HG03280 (cell line): ENCODE measurements at regions not wholly inside any gene's neighbourhood (a gene's known extent, or its start where the extent isn't known, plus 50 kb on each side); places are given as distances from the start of the nearest gene placed in this dataset.
"Not testable (repeated sequence)": the region's sequence is repeated elsewhere in the genome, so short reads cannot be mapped to it uniquely, and the experiment has no call there.

Experiments
- ATAC-seq: cut with Tn5 transposase; IDR thresholded peaks from one replicate; pipeline ENCODE4 v1.9.1; 2021; ENCODE audit warnings: mild to moderate bottlenecking, moderate library complexity; ENCODE audit not compliant: unreplicated experiment

DNA sequence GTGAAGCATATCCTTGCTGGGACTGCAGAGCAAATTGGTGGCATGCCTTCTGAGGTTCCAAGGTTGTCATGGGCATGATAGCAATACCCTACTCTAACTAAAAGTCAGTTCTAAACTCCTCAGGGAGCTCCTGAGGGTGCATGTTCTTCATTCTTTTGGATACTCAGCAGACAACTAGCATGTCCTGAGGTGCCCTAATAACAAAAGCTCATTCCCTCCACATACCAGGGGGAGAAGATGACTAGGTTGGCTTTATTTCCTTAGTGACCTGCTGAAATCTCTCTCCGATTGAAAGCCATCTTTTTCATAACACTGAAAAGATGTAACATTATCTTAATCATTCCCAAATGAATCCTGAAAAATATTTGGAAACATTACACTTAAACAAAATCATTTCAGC is 188.7 kb upstream of the IGF1 start:
- ATAC-seq: no peak

DNA sequence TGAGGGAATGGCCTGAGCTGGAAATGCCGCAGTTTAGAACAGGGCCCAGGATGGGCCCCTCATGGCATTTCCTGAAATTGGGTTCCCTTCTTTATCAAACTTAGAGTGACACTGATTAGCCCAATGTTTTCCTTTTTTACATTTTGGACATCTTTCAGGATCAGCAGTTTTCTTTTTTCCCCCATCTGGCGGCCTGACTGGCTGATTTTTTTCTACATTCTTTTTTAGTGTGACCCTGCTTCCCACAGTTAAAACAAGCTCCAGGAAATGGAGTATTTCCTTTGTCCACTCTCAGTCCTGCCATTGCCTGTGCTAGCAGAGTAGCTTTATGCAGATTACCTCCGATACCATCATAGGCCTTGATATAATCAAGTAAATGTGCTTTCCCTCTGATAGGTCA is 185.8 kb upstream of the IGF1 start:
- not testable (repeated sequence) for ATAC-seq

DNA sequence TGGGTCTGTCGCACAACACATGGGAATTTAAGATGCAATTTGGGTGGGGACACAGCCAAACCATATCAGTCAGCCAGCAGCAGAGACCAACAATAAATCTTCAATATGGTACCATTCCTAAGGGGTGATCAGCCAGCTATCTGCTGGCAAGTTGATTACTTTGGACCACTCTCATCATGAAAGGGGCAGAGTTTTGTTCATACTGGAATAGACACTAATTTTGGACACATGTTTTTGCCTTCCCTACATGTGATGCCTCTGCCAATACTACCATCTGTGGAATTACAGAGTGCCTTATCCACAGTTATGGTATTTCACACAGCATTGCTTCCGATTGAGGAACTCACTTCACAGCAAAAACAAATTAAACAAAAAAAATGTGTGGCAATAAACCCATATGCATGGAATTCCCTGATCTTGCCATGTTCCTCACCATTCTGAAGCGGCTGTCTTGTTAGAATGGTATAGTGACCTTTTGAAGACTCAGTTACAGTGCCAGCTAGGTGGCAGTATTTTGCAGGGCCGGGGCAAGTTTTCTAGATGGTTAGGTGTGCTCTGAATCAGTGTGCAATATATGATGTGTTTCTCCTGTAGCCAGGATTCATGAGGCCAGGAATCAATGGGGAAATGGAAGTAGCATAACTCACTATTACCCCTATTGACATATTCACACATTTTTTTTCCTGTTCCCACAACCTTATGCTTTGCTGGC is 179.0 kb upstream of the IGF1 start:
- ATAC-seq: no peak

DNA sequence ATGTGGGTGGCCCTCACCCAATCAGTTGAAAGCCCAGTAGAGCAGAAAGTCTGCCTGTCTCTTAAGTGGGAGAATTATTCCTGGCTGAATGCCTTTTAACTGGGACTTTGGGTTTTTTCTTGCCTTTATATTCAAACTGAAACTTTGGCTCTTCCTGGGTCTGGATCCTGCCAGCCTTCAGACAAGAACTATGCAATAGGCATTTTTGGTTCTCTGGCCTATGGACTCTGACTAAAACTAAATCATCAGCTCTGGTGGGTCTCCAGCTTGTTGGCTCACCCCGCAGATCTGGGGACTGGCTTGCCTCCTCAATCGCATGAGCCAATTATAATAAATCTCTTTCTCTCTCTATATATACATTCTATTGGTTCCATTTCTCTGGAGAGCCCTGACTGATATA is 173.0 kb upstream of the IGF1 start:
- no peak for ATAC-seq

DNA sequence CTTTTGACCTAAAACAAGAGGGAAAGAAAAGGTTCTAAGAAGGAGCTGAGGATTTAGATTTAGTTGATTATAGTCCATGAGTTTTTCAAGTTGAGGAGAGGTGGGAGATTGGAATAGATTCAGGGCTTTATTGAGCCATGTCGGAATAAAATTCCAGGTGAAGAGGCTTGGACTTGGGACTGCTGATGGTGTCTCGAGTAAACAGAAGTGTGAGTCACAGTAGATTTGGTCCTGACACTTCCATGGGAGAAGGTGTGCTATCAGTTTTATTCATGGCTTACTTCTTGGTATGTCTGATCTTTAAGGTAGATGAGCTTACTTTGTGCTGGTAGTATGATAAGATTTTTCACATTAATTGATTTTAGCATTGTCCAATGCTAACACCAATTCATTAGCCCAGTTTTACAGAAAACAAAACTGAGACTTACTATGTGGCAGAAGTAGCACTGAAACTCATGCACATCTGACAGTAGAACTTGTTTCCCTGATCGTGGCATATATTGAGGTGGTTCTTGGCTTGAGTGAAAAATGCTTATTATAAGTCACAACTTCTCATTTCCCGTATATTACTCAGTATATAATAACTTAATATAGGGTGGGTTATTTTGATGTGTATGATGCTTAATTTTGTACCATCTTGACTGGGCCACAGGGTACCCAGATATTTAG is 172.4 kb upstream of the IGF1 start:
- peak; percentile 83 for ATAC-seq

DNA sequence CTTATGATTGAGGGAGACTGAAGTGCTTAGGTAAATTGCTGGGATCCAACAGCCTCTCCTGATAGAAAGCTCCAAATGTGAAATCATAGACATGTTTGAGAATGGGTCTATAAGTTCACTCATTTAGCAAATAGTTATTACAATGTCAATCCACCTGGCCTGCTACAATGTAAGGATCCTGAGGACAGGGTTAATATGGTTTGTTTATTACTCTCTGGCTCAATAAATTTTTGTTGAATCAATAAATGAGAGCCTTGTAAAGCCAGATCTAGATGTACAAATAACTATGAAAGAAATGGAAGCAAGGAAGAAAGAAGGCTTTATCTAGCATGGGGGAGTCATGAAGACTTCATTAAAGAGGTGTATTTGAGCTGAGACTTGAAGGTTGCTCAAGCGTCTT is 165.6 kb upstream of the IGF1 start:
- no peak for ATAC-seq

DNA sequence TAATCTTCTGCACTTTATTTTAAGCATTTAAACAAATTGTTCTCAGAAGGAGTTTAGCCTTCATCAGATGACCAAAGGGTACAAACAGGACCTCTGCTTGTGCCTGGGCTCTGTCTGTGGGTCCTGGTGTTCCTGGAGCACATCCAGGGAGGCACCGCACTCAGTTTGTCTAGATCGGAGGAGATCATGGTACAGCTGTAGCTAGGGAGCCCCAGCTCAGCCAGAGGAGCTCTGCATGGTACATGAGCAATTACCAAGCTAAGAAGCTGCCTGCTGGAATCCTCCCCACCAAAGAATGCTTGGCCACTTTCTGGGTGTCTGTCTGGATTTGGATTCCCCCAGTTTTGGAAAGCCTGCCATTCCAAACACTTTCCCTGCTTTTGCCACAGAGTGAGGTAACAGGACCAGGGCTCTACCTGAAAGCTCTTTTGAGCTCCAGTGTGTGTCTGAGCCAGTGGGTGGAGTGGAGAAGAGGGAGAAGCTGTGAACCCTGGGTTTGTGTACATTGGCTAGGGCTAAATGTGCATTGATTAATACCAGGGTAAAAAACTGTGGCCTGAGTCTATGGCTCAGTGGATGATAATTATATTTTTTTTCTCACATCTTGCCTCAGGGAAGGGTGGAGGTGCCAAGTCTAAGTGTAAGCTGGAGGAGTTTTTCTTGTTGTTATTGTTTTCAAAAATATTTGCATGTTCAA is 163.7 kb upstream of the IGF1 start:
- no peak for ATAC-seq

DNA sequence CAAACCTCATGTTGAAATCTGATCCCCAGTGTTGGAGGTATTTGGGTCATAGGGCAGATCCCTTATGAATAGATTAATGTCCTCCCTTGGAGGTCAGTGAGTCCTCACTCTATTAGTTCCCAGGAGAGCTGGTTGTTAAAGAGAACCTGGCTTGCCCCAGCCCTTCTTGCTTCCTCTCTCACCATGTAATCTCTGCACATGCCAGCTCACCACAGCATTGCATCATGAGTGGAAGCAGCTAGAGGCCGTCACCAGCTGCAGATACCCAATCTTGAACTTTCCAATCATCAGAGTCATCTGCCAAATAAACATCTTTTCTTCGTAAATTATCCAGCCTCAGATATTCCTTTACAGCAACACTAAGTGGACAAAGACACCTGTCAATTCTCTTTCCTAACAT is 161.8 kb upstream of the IGF1 start:
- no peak for ATAC-seq

DNA sequence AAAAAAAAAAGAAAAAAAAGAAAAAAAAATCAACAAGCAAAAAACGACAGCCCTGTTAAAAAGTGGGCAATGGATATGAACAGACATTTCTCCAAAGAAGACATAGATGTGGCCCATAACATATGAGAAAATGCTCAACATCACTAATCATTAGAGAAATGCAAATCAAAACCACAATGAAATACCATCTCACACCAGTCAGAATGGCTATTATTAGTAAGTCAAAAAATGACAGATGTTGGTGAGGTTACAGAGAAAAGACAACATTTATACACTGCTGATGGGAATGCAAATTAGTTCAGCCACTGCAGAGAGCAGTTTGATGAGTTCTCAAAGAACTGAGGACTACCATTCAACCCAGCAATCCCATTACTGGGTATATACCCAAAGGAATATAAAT is 160.3 kb upstream of the IGF1 start:
- ATAC-seq: peak; percentile 70

DNA sequence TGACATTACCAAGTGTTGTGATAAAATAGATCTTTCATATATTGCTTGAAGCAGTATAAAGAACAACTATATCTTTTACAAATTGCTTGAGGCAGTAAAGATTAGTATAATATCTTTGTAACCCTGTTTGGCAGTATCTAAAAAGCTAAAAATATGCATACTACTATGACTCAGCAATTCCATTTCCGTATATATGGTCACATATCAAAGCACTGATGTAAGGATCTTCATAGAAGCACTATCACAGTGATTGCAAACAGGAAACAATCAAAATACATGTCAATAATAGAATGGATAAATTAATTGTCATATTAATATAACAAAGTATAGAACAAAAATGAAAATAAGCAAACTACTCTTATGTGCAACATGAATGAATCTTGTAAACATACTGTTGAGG is 158.4 kb upstream of the IGF1 start:
- ATAC-seq: no peak

DNA sequence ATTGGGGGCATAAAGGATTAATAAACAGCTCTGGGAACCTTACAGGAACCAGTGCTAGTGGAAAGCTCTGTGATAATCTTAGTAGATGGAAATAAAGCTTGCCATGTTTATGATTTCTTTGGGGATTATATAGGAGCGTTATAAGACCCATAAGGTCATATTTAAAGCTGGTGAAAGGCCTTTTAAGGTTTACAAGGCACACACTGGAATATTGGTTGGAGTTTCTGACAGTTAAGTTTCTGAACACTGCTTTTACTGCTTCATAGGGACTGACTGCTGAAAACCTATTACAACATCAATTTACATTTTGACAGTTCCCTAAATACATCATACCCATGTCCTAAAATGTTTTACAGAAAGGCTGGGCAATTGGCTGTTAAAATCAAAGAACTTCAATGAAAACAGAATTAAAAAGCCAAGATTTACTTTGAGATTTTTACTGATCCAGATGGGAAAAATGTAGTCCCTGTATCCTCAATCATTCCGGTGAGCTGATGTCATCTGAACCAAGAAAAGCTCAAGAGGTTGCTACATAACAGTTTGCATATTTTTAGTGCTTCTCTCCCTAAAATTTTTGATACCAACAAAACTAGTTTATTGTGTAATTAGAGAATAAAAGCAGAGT is 153.7 kb upstream of the IGF1 start:
- ATAC-seq: no peak

DNA sequence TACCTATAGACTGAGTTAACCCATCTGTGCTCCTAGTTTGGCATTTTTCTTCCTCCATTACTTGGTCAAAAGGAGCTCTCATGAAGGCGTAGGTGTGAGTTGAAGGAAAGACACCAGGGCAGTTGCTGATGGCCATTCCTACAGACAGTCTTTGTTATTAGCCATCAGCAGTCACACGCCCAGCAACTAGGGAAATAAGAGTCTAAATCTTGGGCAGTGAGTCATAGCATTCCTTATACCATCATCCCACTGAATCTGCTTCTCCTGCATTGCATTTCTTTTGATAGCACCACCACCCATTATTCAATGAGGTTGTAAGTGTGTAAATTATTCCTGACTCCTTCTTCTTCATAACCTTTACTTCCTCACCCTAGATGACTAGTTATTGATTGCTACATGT is 150.9 kb upstream of the IGF1 start:
- no peak for ATAC-seq

DNA sequence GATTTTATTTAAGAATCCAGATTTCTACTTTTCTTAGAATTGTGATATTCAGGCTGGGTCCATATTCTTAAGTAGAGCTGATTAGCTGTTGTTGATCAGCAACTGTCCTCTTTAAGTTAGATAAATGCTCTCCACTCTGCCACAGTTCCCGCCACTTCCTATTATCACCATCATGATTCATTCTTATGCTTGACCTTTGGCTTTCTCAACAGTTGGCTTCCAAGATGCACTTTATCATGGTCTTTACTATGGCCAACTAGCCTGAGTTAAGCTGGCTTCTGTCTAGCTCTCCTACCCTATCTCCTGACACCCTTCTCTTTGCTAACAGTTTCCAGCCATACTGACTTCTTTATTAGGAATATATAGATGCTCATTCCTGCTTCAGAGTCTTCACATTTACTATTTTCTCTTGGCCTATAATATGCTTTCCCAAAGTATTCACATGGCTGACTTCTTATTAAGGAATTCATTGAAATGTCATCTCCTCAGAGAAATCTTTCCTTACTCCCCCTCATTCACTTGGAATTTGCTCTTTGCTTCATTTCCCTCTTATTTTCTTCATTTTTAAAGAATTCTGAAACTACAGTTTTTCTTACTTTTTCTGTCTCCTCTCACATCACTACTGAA is 149.0 kb upstream of the IGF1 start:
- ATAC-seq: no peak

DNA sequence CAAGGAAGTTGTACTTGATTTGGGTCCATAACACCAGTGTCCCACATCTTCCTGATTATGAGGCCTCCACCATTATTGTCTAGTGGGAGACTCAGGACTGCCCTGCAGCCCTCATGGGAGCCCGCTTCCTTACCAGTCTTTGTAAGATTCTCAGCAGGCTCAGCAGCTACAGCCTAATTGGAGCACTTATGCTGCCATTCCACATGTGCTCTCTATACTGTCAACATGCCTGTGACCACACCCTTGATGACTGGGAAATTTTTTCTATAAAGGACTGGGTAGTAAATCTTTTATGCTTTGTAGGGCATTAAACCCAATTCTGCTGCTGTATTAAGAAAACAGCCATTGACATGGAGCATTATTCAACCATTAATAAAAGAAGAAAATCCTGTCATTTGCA is 145.5 kb upstream of the IGF1 start:
- no peak for ATAC-seq

DNA sequence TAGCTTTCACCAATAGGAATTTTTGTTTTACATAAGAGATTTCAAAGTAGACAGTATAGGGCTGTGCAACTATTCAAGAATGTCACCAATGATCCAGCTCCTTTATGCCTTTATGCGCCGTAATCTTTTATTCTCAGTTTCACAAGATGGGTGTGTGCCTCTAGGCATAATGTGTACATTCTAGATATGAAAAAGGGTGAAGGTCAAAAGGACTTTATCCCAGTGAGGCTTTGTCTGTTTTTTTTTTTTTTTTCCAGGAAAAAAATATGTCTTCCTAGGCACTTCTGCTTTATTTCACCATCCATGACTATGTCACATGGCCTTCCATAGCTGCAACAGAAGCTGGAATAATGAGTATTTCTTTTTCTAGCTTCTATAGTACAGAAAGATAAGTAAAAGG is 142.3 kb upstream of the IGF1 start:
- no peak for ATAC-seq

DNA sequence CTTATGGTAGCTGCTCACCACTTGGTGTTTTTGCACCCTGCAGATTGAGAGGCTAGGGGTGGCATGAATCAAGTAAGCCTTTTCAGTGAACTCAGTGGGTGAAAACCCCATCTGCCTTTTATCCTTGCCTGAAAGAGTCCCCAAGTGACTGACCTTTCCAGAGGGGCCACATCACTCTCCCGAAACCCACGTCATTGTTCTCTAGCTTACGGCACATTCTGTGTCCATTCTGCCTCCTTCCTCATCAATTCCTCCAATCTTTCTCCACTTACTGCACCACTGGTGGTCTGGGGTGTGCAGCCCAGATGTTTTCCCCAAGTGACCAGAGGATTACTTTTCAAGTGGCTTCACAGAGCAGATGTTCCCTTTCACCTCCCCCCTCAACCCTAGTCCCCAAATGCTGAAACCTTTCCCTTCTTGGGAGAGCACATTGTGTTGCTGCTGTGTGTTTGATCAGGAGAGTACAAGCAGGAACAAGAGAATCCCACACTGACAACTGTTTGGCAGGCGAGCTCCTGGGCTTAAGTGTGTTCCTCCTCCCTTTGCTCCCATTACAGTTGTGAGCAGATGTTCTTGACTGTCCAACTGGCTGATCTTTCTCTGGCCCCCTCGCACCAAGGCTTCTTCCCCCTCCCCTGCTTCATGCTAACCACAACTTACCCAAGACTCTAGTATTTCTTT is 138.0 kb upstream of the IGF1 start:
- no peak for ATAC-seq

DNA sequence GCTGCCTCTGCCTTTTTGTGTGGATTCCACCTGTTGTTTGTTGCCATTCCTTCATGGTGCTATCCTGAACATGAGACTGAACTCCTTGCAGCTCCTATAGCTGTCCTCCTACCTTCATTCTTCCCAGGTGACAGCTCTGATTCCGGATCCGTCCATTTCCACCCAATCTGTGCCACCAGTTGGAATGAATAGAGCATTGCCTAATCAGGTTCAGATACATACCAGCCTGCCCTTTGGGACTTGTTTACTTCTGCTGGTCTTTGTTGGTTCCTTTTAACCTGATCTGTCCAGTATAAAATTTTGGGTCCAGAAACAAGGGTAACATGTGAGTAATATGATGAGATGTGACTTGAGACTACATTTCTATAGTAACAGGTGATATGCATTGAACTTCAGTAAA is 136.3 kb upstream of the IGF1 start:
- ATAC-seq: no peak

DNA sequence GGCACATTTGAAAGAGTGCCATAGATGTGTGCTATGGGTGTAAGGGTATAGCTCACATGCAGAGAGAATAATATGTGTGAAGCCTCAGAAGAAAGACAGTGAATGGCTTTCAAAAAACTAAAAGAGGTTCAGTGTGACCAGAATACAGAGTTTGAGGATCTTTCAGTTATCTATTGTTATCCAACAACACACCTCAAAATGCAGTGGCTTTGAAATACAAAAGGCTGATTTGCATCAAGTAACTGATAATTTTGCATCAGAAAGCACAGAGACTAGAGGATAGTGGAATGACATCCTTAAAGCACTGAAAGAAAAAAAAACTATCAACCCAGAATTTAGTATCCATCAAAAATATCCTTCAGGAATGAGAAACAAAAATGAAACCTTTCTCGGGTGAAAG is 131.6 kb upstream of the IGF1 start:
- no peak for ATAC-seq

DNA sequence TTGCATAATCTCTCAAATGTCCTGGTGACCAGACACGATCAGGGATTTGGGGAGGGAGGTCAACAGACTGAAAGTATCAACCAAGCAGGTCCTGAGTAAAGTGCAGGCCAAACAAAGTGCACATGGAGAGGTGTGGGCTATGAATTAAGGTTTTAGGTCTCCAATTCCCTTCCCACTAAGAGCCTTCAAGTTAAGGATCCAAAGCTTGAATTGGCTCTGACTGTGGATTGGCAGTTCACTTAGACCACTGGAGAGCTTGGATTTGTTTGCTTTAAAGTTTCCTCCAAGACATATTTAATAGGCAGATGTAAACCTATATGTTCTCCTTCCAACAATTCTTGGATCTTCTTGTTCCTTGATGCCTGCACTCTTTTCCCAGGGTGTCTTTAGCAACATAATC is 129.6 kb upstream of the IGF1 start:
- ATAC-seq: no peak

DNA sequence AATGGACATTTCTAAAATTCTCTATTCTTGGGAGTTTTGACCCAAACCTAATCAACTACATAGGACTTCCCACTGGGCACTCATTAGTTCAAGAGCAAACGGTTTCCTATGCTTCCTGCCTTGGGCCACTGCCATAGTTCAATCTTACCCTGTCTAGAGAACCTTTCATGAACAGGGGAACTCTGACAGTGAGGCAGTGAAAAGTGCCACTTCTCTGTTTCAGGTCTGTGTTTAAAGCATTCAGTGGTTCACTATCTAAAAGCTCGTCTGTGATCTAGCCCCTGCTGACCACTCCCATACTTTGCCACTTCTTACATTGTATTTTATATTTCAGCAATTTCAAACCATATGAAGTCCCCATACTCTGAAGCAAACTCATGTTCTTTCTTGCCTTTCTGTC is 122.7 kb upstream of the IGF1 start:
- no peak for ATAC-seq

DNA sequence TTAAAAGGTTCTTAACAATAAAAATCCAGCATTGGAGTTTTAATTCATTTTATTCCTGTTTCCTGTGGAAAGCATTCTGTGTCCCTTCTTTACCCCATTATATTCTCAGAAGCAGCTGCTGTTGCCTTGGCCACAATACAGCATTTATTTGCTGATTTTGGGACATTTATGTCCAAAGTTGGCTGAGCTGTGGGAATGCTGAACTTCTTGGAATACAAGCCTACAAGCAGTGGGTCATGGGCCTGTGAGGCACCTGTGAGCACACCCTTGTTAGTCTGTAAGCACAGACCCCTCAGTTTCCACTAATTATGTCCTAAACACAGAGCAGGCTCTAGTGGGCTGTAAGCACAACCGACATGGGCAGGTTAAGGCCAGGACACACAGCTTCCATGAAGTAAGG is 122.2 kb upstream of the IGF1 start:
- ATAC-seq: no peak
